HEK293 (cell line): ENCODE measurements at regions not wholly inside any gene's neighbourhood (a gene's known extent, or its start where the extent isn't known, plus 50 kb on each side); places are given as distances from the start of the nearest gene placed in this dataset.

Source experiments
- CTCF ChIA-PET: fragments of 350-600 bp; formaldehyde crosslinking; extraction: SDS; loops from one replicate; lab custom pipeline; 2021; ENCODE audit warnings: antibody characterized with exemption; lab: Yijun Ruan, JAX
- POLR2A ChIA-PET: fragments of 300-600 bp; formaldehyde crosslinking; extraction: SDS; loops from one replicate; lab custom pipeline; 2020; ENCODE audit warnings: antibody characterized with exemption, inconsistent platforms; lab: Yijun Ruan, JAX
- H3K27ac ChIP-seq: fragments of 200-500 bp; sonication (Bioruptor generic); 2 replicates; pipeline ENCODE4 v1.5.1; 2014; ENCODE audit warnings: low read depth, low read length, control low read depth, inconsistent platforms; ENCODE audit errors: extremely low read depth
- H3K36me3 ChIP-seq, 2 experiments: fragments of 200-500 bp in 1 of 2; sonication (Bioruptor generic) in 1 of 2; 1 replicate in 1 of 2; 2 replicates in 1 of 2; pipeline ENCODE4 v1.5.1; 2014 to 2017; ENCODE audit warnings: inconsistent platforms in 2 of 2, low read length in 2 of 2; ENCODE audit not compliant: control insufficient read depth in 2 of 2, insufficient read depth in 1 of 2
- H3K4me1 ChIP-seq: fragments of 200-500 bp; sonication (Bioruptor generic); 2 replicates; pipeline ENCODE4 v1.5.1; 2014; ENCODE audit warnings: mild to moderate bottlenecking, low read length, inconsistent platforms; ENCODE audit not compliant: control insufficient read depth, insufficient read depth
- H3K4me3 ChIP-seq: 2 replicates; pipeline ENCODE4 v1.5.1; 2011; ENCODE audit warnings: low read depth, mild to moderate bottlenecking, control low read depth, low read length, moderate library complexity
- H3K9me3 ChIP-seq: fragments of 200-500 bp; sonication (Bioruptor generic); 2 replicates; pipeline ENCODE4 v1.5.1; 2014; ENCODE audit warnings: low read depth, low read length, inconsistent platforms; ENCODE audit not compliant: control insufficient read depth, insufficient read depth
- EGR2 ChIP-seq: fragments of 450-650 bp; formaldehyde crosslinking; IDR thresholded peaks from 2 replicates; pipeline ENCODE4 v1.5.1; 2016; ENCODE audit warnings: low read depth, missing biosample characterization, missing genetic modification characterization
- SETDB1 ChIP-seq: IDR thresholded peaks from one replicate; pipeline ENCODE4 v1.6.1; 2017; ENCODE audit warnings: mild to moderate bottlenecking, low read length, moderate library complexity, mixed read lengths; ENCODE audit not compliant: insufficient read length
- YY1 ChIP-seq: fragments of 450-650 bp; formaldehyde crosslinking; IDR thresholded peaks from 2 replicates; pipeline ENCODE4 v1.5.1; 2018; ENCODE audit warnings: missing biosample characterization, missing genetic modification characterization
- ZNF155 ChIP-seq: fragments of 450-650 bp; formaldehyde crosslinking; IDR thresholded peaks from 2 replicates; pipeline ENCODE4 v1.5.1; 2016; ENCODE audit warnings: missing biosample characterization, missing genetic modification characterization
- ZNF221 ChIP-seq: fragments of 450-650 bp; formaldehyde crosslinking; IDR thresholded peaks from 2 replicates; pipeline ENCODE4 v1.5.1; 2017; ENCODE audit warnings: missing biosample characterization, missing genetic modification characterization, borderline replicate concordance
- ZNF223 ChIP-seq: fragments of 450-650 bp; formaldehyde crosslinking; IDR thresholded peaks from 2 replicates; pipeline ENCODE4 v1.5.1; 2016; ENCODE audit warnings: missing biosample characterization, missing genetic modification characterization
- ZNF239 ChIP-seq: fragments of 450-650 bp; formaldehyde crosslinking; IDR thresholded peaks from 2 replicates; pipeline ENCODE4 v1.5.1; 2016; ENCODE audit warnings: missing biosample characterization, missing genetic modification characterization
- ZNF341 ChIP-seq: fragments of 450-650 bp; formaldehyde crosslinking; IDR thresholded peaks from 2 replicates; pipeline ENCODE4; 2016; ENCODE audit warnings: low read depth, missing biosample characterization, missing genetic modification characterization
- ZNF354C ChIP-seq: fragments of 450-650 bp; formaldehyde crosslinking; IDR thresholded peaks from 2 replicates; pipeline ENCODE4 v1.5.1; 2016; ENCODE audit warnings: missing biosample characterization, missing genetic modification characterization, low read depth, borderline replicate concordance
- ZNF510 ChIP-seq: fragments of 450-650 bp; formaldehyde crosslinking; IDR thresholded peaks from 2 replicates; pipeline ENCODE4 v1.5.1; 2018; ENCODE audit warnings: mild to moderate bottlenecking, missing genetic modification characterization, missing biosample characterization; ENCODE audit not compliant: insufficient replicate concordance
- ZNF530 ChIP-seq: fragments of 450-650 bp; formaldehyde crosslinking; IDR thresholded peaks from 2 replicates; pipeline ENCODE4 v1.5.1; 2016; ENCODE audit warnings: low read depth, missing biosample characterization, missing genetic modification characterization
- ZNF558 ChIP-seq: fragments of 450-650 bp; formaldehyde crosslinking; IDR thresholded peaks from 2 replicates; pipeline ENCODE4 v1.5.1; 2016; ENCODE audit warnings: missing biosample characterization, missing genetic modification characterization
- ZNF600 ChIP-seq: fragments of 450-650 bp; formaldehyde crosslinking; IDR thresholded peaks from 2 replicates; pipeline ENCODE4 v1.5.1; 2016; ENCODE audit warnings: missing biosample characterization, missing genetic modification characterization
- ZNF707 ChIP-seq: fragments of 450-650 bp; formaldehyde crosslinking; IDR thresholded peaks from 2 replicates; pipeline ENCODE4 v1.5.1; 2016; ENCODE audit warnings: missing biosample characterization, missing genetic modification characterization
- ZNF777 ChIP-seq: fragments of 450-650 bp; formaldehyde crosslinking; IDR thresholded peaks from 2 replicates; pipeline ENCODE4 v1.5.1; 2017; ENCODE audit warnings: missing biosample characterization, missing genetic modification characterization, borderline replicate concordance
- ZNF791 ChIP-seq: fragments of 450-650 bp; formaldehyde crosslinking; IDR thresholded peaks from 2 replicates; pipeline ENCODE4 v1.5.1; 2016; ENCODE audit warnings: missing biosample characterization, missing genetic modification characterization
- ZNF830 ChIP-seq: fragments of 450-650 bp; IDR thresholded peaks from 2 replicates; pipeline ENCODE4 v1.5.0; 2018; ENCODE audit warnings: missing biosample characterization, missing genetic modification characterization, low read depth, mild to moderate bottlenecking, moderate library complexity
- TF ChIP-seq, protein P1 (sequence below): fragments of 450-650 bp; formaldehyde crosslinking; IDR thresholded peaks from 2 replicates; pipeline ENCODE4 v1.5.1; 2017; ENCODE audit warnings: missing biosample characterization, mild to moderate bottlenecking, missing genetic modification characterization, moderate library complexity
- TF ChIP-seq, protein P2 (sequence below): fragments of 450-650 bp; formaldehyde crosslinking; IDR thresholded peaks from 2 replicates; pipeline ENCODE4 v1.5.1; 2016; ENCODE audit warnings: missing biosample characterization, missing genetic modification characterization
- TF ChIP-seq, protein P3 (sequence below): fragments of 450-650 bp; formaldehyde crosslinking; IDR thresholded peaks from 2 replicates; pipeline ENCODE4 v1.5.1; 2017; ENCODE audit warnings: missing biosample characterization, missing genetic modification characterization
- TF ChIP-seq, protein P4 (sequence below): fragments of 450-650 bp; formaldehyde crosslinking; IDR thresholded peaks from 2 replicates; pipeline ENCODE4 v1.5.1; 2016; ENCODE audit warnings: missing biosample characterization, missing genetic modification characterization

DNA sequence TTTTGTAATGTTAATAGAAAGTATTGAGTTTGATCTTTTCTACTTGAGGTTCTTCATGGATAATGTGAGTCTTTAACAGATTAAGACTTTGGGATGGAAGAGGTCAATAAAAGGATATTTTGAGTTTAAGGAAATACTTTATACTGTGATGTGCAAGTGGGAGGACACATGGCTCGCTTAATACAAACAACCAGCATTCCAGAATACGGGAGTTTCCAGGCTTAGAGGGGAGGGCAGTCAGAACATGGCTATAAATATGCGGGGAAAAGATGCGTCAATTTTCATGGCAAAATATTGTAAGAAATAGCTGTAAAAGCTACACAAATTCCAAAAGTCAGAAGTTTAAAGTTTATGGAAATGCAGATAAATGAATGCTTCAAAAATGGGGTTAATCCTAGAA is 192.3 kb downstream of the AASDH start (continued):
- TF ChIP-seq ZNF558 (tag by site-specific recombination) (no peak), ZNF155 (no peak), ZNF530 (tag by site-specific recombination) (no peak), ZNF223 (no peak), YY1 (tag by site-specific recombination) (no peak), ZNF777 (tag by site-specific recombination) (no peak)
- TF ChIP-seq, all 188 proteins: peak for 0

DNA sequence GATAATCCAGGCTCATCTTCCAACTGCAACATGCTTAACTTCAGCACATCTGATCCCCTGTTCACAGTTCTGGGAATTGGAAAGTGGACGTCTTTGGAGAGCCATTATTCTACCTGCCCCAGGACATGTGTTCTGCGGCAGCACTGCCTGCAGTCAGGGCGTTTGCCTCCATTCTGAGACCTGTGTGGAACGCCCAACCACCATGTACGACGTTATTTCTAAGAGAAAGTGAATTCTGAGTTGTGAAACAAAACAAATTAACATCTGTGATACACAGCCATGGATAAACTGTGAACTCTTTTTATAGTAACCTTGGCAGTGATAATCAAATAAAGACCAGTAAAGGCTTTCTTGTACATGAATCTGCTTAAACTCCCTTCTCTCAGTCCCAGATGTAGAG is 195.8 kb downstream of the AASDH start:
- H3K36me3 ChIP-seq: no peaks in the 10 kb centered on the region
- ChIA-PET POLR2A (no interaction called here), CTCF (no interaction called here)
- TF ChIP-seq EGR2 (tag by site-specific recombination) (no peak), ZNF707 (tag by site-specific recombination) (no peak), ZNF354C (no peak), ZNF600 (no peak), ZNF510 (tag by site-specific recombination) (no peak), ZNF791 (no peak), ZNF221 (no peak), ZNF341 (no peak), SETDB1 (no peak), ZNF830 (no peak), ZNF239 (tag by site-specific recombination) (no peak), ZNF558 (tag by site-specific recombination) (no peak)
- TF ChIP-seq, protein P1, sequence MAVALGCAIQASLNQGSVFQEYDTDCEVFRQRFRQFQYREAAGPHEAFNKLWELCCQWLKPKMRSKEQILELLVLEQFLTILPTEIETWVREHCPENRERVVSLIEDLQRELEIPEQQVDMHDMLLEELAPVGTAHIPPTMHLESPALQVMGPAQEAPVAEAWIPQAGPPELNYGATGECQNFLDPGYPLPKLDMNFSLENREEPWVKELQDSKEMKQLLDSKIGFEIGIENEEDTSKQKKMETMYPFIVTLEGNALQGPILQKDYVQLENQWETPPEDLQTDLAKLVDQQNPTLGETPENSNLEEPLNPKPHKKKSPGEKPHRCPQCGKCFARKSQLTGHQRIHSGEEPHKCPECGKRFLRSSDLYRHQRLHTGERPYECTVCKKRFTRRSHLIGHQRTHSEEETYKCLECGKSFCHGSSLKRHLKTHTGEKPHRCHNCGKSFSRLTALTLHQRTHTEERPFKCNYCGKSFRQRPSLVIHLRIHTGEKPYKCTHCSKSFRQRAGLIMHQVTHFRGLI (tag by site-specific recombination): no peak
- TF ChIP-seq, protein P2, sequence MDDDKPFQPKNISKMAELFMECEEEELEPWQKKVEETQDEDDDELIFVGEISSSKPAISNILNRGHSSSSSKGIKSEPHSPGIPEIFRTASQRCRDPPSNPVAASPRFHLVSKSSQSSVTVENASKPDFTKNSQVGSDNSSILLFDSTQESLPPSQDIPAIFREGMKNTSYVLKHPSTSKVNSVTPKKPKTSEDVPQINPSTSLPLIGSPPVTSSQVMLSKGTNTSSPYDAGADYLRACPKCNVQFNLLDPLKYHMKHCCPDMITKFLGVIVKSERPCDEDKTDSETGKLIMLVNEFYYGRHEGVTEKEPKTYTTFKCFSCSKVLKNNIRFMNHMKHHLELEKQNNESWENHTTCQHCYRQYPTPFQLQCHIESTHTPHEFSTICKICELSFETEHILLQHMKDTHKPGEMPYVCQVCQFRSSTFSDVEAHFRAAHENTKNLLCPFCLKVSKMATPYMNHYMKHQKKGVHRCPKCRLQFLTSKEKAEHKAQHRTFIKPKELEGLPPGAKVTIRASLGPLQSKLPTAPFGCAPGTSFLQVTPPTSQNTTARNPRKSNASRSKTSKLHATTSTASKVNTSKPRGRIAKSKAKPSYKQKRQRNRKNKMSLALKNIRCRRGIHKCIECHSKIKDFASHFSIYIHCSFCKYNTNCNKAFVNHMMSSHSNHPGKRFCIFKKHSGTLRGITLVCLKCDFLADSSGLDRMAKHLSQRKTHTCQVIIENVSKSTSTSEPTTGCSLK (tag by site-specific recombination): no peak
- TF ChIP-seq, protein P3, sequence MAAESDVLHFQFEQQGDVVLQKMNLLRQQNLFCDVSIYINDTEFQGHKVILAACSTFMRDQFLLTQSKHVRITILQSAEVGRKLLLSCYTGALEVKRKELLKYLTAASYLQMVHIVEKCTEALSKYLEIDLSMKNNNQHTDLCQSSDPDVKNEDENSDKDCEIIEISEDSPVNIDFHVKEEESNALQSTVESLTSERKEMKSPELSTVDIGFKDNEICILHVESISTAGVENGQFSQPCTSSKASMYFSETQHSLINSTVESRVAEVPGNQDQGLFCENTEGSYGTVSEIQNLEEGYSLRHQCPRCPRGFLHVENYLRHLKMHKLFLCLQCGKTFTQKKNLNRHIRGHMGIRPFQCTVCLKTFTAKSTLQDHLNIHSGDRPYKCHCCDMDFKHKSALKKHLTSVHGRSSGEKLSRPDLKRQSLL (tag by site-specific recombination): no peak
- TF ChIP-seq, protein P4, sequence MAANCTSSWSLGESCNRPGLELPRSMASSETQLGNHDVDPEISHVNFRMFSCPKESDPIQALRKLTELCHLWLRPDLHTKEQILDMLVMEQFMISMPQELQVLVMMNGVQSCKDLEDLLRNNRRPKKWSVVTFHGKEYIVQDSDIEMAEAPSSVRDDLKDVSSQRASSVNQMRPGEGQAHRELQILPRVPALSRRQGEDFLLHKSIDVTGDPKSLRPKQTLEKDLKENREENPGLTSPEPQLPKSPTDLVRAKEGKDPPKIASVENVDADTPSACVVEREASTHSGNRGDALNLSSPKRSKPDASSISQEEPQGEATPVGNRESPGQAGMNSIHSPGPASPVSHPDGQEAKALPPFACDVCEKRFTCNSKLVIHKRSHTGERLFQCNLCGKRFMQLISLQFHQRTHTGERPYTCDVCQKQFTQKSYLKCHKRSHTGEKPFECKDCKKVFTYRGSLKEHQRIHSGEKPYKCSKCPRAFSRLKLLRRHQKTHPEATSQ (tag by site-specific recombination): no peak
- H3K4me3 ChIP-seq: no peak overlapping the region
- no peaks in the 10 kb centered on the region for H3K9me3 ChIP-seq
- no peak overlapping the region for H3K27ac ChIP-seq
- 0 out of 2 replicates have a peak, but pooled peaks cover 8% of the 10 kb centered on the region for H3K4me1 ChIP-seq
